Right hindlimb (tissue), 1 donor: ENCODE measurements at regions not wholly inside any gene's neighbourhood (a gene's known extent, or its start where the extent isn't known, plus 50 kb on each side); places are given as distances from the start of the nearest gene placed in this dataset.
"Not testable (repeated sequence)": the region's sequence is repeated elsewhere in the genome, so short reads cannot be mapped to it uniquely, and the experiment has no call there.

Source experiments
- DNase-seq: peaks from one replicate; pipeline ENCODE4 v3.0.0-alpha.2; 2018

DNA sequence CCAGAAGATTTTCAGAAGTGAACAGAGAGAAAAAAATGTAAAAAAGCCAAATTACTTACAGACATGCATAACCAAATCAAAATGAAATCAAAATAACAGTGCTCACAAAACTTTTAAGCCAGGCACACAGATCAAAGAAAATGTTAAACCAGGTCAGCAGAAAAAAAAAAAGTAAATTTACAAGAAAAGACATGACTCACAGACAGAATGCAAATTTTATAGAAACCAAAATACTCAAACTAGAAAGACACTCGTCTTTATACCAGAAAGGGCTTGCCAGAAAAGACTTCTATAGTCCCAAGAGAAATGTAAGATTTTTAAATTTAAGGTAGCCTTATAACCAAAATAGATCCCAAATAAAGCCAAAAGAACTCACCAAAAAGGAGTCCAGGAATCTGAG, 86.5 kb upstream of the COG2 start:
- DNase-seq: no peak

DNA sequence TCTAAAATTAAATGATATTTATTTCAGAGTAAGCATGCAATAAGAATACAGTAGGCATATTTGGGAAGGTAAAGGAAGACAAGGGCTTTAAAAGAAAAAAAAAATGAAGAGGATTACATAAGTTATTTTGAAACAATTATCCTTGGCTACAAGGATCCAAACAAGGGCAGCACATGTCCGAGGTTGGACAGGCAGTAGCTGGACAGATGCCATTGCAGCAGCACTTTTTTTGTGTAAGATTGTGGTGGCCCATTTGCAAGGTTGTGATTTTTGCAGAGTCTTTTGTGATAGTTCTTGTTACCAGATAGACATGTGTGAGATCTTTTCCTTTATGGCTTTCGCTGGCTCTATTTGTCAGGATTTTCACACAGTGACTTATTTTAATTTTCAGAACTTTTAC, 89.4 kb upstream of the COG2 start:
- DNase-seq: no peak

DNA sequence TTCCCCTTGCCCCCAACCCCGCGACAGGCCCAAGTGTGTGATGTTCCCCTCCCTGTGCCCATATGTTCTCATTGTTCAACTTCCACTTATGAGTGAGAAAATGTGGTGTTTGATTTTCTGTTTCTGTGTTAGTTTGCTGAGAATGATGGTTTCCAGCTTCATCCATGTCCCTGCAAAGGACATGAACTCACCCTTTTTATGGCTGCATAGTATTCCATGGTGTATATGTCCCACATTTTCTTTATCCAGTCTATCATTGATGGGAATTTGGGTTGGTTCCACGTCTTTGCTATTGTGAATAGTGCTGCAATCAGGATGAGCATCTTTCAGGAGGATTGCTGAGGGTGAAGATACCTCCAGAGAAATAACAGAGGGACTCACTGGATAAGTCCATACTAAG, 91.3 kb upstream of the COG2 start:
- DNase-seq: not testable (repeated sequence)

DNA sequence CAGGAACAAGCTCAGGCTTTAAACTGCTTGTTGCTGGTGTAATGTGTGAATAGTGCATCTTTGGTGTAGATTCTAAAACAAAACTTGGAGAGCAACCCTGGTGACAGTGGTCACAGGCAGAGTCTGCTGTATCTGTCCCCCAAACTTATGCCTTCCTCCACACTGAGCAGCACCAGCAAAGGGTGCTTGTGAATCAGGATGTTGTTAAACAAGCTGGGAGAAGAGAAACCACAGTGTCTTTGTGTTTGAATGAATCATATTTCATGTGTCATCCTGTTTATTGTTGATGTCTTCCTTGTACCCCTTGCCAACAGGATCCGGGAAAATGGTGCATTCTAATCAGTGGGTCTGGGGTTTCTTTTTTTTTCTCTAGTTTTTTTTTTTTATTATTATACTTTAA, 91.9 kb upstream of the COG2 start:
- DNase-seq: no peak

DNA sequence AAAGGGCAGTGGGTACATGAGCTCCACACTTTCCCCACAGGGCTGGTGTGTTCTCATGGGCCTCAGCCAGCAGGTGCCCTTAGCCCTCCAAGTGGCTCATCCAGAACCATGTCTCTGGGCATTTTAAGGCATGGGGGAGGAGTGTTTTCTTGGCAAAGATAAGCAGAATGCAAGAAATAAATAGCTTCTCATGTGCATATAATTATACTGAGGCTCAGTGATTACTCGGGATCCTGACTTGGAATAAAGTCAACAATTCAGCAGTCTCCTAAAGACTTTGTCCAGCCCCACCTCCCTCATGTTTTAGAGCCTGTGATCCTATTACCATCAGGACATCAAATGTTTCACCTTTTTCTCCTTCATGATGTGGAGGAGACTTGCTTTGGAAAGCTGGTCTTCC, 92.7 kb upstream of the COG2 start:
- no peak for DNase-seq

DNA sequence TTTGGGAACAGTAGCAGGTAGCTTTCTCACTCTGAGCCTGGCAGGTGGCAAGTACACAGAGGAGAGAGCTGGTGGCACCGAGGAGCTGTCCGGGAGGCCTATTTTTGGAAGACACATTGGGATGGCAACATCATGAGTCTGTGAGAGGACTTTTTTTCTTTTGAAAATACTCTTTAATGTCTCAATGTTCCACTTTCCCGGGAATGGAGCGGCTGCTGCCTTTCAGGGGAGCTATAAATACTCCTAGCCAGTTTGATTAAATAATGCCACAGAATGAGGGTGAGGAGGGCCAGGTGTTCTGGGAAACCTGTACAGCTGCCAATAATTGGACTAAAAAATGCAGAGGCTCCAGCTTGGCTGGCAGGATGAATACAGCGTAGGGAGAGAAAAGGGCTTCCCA, 93.3 kb upstream of the COG2 start:
- DNase-seq: no peak

DNA sequence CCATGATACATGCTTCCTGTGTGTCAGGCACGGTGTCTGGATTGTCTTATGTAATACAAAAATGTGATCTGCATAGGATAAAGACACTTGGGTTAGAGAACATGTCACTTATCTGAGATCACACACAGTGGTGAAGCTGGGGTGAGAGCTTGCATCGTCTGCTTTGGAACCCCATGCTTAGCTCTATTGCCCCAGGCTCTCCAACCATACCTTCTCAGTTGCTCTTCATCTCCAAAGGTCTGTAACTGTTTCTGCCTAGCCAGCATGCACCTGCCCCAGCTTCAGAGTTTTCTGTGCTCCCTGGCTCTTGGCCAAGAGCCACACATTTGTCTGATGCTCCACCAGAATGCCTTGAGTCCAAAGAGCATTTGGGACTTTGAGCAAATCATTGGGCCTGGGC, 93.9 kb upstream of the COG2 start:
- DNase-seq: no peak

DNA sequence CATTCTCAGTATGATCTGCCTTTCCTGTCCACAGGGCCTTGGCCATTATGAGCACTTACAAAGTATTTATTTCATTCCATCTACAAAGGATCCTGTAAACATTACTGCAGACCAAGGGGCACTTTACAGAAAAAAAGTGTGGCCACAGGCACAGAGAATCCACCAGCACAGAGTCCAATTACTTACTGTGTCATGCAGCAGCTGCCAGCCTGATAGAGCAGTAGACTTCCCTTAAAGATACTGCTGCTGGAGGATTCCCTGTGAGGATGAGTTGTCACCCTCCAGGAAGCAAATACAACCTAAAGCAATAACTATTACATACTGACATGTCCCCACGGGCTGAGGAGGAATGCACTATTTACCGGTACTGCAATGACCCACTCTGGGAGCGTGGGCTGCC, 97.1 kb upstream of the COG2 start:
- DNase-seq: no peak

DNA sequence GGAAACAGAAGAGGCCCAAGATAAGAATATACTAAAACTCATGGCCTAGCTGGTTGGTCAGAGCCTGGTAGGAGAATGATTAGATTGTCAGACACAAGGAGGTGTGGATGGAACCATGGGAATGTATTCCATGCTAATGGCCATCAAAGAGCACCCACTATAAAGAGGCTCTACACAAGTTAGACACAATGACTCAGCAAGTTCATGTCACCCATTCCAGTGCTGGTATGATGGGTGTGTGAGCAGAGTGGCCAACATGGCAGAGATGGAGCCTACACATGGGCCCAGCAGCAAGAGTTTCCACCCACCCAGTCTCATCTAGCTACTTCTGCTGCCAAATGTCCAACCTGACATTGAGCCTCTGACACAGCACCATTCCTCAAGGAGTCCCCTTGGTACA, 97.5 kb upstream of the COG2 start:
- DNase-seq: no peak

DNA sequence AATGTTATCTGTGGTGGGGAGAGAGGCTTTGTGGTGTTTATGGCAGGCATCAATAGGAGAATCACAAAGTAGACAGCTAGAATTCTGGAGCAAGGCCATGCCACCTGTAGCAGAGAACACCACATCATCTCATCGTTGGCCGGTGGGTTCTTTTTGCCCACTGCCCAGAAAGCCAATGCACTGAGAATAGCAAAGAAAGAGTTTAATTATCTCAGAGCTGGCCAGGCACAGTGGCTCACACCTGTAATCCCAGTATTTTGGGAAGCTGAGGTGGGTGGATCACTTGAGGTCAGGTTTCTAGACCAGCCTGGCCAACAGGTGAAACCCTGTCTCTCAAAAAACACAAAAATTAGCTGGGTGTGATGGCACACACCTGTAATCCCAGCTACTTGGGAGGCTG, 99.2 kb upstream of the COG2 start:
- no peak for DNase-seq

DNA sequence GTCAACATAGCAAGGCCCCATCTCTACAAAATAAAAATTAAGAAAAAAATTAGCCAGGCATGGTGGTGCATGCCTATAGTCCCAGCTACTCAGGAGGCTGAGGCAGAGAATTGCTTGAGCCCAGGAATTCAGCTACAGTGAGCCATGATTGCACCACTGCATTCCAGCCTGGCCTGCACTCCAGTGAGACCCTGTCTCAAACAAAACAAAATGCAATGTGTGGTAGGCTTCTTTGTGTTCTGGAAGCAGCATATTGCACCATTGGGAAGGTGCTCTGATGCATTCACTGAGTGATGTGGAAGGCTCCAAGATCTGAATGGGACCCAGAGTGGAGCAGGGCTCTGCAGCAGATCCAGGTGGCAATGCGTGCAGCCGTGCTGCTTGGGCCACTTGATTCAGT, 99.6 kb upstream of the COG2 start:
- no peak for DNase-seq

DNA sequence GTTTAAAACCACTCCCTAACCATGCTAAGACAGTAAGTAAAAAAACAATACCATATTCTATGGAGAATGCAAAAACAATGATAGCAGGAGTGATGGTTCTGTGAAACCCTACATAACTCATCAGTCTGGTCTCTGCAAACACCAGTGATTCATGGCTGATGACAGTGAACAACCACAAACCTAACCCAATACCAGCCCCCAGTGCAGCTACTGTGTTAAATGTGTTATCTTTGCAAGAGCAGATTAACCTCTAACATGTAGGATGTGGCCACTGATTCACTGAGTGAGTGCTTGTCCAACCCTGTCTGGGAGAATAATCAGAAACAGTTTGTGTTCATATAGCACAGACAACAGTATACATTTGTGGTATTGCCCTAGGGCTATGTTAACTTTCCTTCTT, 100.2 kb upstream of the COG2 start:
- DNase-seq: no peak

DNA sequence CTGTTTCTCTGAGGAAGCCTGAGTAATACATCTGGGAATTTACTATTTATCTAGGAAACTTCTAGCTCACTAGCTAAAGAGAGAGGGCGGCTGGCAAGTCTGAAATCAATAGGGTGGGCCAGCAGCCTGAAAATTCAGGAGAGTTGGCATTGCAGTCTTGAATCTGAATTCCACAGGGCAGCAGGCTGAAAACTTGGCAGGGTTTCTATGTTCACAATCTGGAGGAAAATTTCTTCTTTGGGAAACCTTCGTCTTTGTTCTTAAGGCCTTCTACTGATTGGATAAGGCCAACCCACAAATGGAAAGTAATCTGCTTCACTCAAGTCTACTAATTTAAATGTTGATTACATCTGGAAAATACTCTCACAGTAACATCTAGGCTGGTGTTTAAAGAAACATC, 101.0 kb upstream of the COG2 start:
- no peak for DNase-seq

DNA sequence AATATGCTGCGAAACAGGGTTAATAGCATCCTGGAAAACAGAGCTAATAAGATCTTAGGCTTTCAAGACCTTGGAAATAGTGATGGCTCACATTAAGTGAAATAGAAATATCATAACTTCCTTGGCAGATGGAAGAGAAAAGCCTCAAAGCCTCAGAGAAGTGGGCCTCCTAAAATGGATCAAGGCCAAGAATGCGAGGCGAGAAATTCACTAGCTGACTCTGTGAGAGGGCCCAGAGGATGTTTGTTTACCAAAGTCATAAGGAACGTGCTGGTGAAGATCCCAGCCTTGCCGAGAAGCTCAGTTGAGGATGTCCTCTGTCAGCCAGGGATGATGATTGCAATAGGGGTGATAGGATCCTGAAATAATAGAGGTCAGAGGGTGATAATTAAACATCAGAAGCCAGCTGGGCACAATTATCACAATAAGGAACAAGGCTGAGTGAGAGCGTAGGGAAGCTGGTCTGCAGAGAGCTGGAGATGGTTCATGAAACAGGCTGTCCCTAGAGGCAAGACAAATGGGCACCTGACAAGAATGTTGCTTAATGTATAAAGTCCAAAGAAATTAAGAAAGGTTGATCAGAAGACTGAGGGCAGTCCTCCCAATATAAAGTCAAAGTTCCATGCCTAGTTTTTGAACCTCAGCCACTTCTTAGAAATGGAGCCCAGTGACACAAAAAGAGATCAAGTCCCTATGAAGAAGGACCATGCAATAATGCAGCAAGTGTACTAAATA, 101.7 kb upstream of the COG2 start:
- DNase-seq: no peak

DNA sequence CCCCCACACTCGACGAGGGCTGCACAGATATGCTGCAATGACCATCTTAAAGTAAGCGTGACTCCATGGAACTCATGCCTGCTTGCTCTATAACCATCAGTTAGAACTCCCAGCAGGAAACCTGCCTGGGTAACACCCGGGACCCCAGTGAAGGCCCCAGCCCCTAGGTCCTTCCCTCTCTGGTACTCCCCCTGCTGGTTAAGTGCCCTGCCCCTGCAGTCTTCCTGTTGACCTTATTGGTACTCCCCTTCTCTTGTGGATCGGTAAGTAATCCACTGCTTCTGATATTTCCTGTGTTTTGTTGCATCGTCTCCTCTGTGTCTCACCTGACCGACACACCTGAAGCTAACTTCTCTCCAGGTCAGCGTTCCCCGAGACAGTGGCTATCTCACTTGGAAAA, 104.8 kb upstream of the COG2 start:
- DNase-seq: no peak

DNA sequence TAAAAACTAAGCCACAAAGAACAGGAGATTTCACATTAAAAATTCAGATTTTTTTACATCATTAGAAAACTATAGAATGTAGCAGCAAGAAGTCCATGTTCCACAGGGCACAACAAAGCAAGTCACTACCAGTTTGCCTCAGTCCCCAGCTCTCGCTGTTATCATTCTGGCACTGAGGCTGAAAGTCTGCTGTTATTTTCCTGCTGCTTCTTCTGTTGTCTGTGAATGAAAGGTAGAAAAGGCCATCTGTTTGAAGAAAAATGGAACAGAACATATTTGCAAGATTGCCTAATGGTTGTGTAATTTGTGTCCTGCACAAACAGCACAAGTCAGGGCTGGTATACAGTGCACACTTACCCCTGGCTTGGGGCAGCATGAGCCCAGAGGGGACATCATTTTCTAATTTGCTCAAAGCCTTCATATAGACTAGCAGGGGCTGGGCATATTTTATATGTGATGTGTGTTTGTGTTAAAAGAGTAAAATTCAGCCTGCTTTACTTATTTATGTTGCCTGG, 105.6 kb upstream of the COG2 start:
- no peak for DNase-seq

DNA sequence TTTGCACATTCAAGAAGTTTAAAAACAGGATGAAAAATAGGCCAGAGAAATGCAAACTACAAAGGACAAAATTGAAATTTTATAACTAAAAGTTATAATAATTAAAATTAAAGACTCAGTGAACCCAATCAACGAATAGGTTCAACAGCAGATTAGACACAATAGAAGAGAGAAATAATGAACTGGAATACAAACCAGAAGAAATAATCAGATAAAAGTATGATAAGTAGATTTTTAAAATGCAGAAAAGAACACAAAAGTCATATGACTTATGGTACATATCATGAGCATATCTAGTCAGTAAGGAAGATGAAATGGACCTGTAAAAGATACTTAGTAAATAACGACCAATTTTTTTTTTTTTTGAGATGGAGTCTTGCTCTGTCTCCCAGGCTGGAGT, 108.1 kb upstream of the COG2 start:
- no peak for DNase-seq

DNA sequence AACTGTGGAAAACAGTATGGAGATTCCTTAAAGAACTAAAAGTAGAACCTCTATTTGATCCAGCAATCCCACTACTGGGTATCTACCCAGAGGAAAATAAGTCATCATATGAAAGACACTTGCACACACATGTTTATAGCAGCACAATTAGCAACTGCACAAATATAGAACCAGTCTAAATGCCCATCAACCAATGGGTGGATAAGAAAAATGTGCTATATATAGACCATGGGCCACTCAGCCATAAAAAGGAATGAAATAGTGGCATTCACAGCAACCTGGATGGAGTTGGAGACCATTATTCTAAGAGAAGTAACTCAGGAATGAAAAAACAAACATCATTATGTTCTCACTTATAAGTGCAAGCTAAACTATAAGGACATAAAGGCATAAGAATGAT, 105.0 kb upstream of the PGBD5 start:
- no peak for DNase-seq

DNA sequence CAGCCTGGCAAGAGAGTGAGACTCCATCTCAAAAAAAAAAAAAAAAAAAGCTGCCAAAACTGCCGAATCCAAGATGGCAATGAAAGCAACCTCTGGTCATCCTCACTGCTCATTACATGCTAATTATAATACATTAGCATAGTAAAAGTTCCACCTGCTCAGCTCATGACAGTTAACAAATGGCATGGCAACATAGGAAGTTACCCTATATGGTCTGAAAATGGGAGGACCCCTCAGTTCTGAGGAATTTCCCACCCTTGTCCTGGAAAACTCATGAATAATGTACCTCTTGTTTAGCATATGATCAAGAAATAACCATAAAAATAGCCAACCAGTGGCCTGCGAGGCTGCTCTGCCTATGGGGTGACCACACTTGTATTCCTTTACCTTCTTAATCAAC, 93.1 kb upstream of the PGBD5 start:
- no peak for DNase-seq

DNA sequence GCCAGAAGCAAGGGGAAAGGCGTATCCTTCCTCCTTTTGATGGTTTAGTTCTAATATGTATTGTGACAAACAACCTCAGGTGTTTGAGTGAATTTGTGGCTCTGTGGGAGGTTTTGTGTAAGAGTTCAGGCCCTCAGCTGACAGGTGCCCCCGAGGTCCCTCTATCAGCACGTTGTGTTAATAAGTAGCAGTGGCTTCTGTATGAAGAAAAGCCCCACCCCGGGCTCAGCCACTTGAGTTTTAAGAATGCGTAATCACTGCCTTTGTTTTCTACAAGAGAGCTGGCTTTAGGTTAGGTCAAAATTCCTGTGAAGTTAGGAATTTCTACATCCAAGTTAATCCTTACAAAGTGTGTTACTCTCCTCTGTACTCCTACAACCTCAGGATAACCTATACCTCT, 92.4 kb upstream of the PGBD5 start:
- no peak for DNase-seq

DNA sequence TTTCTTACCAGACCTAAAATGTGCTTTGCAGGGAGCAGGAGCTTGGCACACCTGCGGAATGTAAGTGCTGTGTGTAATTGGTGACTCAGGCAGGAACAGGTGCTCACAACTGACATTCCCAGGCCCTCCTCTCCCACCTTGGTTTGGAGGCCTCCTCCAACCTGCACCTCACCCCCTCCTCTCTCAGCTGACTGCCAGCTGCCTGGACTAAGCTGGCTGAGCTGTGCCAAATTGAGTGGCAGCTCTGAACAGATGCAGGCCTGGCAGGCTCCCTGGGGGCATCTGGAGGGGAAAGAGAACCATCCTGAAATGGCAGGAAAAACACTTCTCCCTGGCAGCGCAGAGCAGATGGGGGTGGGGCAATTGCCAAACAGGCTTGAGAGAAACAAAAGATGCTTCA, 91.7 kb upstream of the PGBD5 start:
- DNase-seq: peak; percentile 77

DNA sequence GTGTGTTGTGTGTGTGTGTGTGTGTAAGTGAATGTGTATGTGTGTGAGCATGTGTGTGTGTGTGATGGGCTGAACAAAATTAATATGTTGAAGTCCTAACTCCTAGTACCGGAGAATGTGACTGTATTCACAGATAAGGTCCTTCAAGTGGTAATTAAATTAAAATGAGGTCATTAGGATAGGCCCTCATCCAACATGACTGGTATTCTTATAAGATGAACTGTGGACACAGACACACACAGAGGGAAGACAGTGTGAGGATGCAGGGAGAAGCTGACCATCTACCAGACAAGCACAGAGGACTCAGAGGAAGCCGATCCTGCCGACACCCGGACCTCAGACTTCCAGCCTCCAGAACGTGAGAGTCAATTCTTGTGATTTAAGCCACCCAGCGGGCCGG, 91.2 kb upstream of the PGBD5 start:
- no peak for DNase-seq

DNA sequence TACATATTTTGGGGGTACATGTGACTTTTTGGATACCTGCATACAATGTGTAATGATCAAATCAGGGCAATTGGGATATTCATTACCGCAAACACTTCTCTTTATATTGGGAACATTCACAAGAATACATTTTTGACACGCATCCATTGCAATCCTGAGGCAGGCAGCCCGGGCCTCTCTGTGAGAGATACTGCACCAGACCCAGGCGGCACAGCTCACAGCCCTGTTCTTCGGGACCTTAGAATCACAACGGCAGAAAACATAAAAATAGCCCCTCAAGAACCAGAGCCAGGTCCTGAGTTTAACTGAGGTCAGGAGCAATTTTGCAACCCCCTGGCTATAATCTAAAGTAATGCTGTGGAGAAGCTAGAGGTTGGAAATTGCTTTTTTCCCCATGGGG, 90.8 kb upstream of the PGBD5 start:
- no peak for DNase-seq

DNA sequence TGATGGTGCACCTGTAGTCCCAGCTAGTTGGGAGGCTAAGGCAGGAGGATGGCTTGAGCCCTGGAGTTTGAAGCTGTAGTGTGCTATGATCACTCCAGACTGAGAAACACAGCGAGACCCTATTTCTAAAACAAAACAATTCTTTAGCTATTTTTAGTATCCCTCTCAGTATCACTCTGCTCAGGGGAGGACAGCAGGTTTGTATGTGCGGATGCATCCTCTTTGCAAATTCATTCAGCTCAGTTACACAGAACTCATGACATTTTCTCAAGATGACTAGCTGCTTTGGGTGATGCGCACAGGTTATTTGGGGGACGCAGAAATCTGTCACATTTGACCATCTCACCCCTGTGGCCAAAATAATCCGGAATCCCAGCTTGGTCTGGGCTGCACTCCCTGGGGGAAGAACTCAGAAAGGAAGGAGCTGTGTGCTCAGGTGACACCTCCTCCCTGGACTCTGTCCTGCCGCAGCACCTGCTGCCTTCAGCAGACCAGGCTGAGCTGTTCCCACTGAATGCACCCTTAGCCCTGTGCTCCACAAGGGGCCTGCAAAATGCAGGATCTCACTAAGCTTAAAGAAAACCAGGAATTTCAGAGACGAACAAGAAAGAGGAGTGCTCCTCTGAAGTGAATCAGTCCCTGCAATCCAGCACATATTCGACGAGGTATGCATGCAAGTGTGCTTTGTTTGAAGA, 89.5 kb upstream of the PGBD5 start:
- no peak for DNase-seq

DNA sequence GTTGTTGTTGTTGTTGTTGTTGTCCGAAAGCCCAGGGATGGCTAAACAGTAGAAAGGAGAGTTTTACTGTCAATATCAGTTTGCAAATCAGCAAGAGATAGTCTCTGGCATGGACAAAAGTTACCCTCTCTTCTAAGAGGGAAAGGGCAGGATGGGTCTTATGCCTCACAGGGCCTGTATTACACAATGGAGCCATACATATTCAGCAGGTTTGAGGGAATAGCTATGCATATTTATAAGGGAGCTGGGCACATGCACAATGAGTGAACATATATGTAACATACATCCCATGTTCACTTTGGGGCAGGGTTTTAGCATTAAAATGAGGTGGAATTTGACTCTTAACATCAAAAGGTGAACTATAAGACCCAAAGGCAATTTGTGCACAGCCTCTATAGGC, 84.4 kb upstream of the PGBD5 start:
- DNase-seq: no peak
